ENCODE measurements at regions not wholly inside any gene's neighbourhood (a gene's known extent, or its start where the extent isn't known, plus 50 kb on each side); places are given as distances from the start of the nearest gene placed in this dataset.

DNA sequence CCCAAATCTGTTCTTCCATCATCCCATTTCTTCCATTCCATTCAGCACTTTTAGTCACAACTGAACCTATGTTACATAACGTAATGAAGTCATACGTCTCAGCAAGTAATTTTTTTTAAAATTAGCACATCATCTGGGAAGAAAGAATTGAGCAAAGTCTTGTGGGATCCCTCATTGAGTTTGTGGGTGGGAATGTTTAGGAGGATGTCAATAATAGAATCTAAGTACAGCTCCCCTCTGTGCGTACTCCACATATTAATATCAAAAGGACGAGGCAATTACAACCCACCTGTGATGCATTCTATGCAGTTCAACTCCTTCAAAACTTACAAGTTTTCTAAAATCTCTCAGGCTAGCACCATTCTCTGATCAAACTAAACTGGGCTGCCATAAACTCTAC lies 526.3 kb downstream of the AGTPBP1 start:
- TF ChIP-seq, protein P1, sequence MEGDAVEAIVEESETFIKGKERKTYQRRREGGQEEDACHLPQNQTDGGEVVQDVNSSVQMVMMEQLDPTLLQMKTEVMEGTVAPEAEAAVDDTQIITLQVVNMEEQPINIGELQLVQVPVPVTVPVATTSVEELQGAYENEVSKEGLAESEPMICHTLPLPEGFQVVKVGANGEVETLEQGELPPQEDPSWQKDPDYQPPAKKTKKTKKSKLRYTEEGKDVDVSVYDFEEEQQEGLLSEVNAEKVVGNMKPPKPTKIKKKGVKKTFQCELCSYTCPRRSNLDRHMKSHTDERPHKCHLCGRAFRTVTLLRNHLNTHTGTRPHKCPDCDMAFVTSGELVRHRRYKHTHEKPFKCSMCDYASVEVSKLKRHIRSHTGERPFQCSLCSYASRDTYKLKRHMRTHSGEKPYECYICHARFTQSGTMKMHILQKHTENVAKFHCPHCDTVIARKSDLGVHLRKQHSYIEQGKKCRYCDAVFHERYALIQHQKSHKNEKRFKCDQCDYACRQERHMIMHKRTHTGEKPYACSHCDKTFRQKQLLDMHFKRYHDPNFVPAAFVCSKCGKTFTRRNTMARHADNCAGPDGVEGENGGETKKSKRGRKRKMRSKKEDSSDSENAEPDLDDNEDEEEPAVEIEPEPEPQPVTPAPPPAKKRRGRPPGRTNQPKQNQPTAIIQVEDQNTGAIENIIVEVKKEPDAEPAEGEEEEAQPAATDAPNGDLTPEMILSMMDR (conservative IDR thresholded peaks at IDR 0.05; ENCODE audit: low read depth, low read length): no peak
- H3K4me3 ChIP-seq (ENCODE audit: low read depth, low read length): no peak overlapping the region
- no peak for DNase-seq (ENCODE audit: low read depth)

DNA sequence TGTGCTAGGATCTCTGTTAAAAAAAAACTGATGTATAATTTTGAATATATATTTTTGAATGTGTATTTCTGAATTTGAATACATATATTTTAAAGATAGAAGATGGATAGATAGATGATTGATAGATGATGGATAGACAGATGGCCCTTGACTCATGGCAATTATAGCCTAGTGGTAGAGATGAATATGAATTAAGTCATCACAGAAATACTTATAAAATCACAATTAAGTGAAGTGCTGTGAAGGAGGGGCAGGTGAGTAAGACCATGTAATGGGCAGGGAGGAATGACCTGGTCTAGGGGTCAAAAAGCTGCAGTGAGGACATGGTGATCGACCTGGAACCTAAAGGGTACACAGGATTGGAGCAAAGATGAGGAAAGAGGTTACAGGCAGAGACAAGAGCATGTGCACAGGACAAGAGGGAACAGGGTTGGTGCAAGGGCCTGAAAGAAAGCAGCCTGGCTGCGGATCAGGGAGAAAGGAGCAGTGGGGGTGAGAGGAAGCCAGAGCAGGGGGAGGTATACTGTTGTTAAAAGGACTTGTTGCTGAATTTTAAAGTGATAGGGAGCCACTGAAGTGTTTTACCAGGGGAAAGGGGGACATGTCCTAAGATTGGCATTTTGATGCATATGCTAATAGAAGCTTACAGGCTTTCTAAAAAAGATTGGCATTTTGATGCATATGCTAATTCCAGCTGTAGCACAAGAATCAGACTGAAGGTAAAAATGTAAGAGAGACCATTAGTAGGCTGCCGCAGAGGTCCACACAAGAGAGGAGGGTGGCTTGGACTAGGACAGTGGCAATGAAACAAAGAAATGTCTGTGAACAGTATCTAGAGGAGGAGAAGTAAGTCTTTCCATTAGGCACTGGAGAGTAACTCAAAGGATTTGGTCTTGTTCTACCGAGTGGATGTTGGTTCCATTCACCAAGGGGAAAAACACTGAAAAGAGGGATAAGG lies 527.8 kb downstream of the AGTPBP1 start:
- H3K4me3 ChIP-seq (ENCODE audit: low read depth, low read length): no peak overlapping the region
- no peak for DNase-seq (ENCODE audit: low read depth)
- TF ChIP-seq, protein P1 (conservative IDR thresholded peaks at IDR 0.05; ENCODE audit: low read depth, low read length): no peak

DNA sequence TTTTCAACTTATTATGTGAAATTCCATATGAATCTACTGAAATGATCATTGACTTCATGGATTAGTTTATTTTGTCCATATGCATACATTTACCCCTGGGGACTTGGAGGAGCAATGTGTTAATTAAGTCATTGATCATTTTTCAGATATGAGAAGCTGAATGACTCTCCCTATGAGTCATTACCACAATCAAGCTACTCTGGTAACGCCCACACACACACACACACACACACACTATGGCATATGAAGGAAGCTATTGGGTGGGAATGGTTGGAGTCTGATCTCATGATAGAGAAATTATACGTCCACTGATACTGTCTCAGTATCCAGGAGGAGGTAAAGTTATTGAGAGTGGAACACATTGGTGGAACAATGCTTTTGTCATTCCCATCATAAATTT lies 528.9 kb downstream of the AGTPBP1 start:
- TF ChIP-seq, protein P1 (conservative IDR thresholded peaks at IDR 0.05; ENCODE audit: low read depth, low read length): no peak
- DNase-seq (ENCODE audit: low read depth): peak; percentile 15
- H3K4me3 ChIP-seq (ENCODE audit: low read depth, low read length): no peak overlapping the region

DNA sequence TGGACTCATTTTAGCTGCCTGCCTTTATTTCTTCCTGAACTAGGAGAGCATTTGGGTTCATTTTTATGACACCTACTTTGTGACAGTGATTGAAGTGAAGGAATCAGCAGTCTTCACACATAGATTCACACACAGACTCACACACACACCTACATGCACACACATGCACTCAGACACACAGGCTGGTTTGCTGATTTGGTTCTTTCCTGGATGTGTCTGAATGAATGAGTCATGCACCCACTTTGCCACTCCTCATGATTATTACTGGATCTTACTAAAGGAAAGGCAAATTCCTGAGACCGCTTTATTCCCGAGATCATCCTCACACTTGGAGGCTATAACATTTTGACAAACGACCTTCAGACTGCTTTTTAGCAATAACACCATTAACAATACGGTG lies 529.5 kb downstream of the AGTPBP1 start:
- TF ChIP-seq, protein P1 (conservative IDR thresholded peaks at IDR 0.05; ENCODE audit: low read depth, low read length): no peak
- DNase-seq (ENCODE audit: low read depth): peak; percentile 5

DNA sequence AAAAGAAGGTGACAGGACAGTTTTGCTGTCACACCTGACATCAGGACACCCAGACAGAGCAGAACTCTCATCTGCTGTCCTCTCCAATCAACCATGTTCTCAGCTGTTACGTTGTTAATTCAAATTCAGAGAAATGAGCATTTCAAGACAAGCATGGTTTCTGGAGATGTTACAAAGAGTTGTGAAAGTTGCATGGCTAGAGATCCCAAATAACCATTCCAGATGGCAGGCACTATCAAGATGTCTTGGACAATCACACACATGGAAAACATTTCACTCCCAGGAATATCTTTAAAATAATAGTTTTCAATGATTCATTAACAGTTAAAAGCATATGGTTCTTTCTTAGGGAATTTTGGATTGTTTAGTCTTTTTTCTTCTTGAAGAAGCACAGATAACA lies 533.1 kb downstream of the AGTPBP1 start:
- no peak overlapping the region for H3K4me3 ChIP-seq (ENCODE audit: low read depth, low read length)
- no peak for DNase-seq (ENCODE audit: low read depth)
- TF ChIP-seq, protein P1 (conservative IDR thresholded peaks at IDR 0.05; ENCODE audit: low read depth, low read length): no peak

More for the DNA sequence above, 529.5 kb downstream of the AGTPBP1 start:
- no peak overlapping the region for H3K4me3 ChIP-seq (ENCODE audit: low read depth, low read length)

DNA sequence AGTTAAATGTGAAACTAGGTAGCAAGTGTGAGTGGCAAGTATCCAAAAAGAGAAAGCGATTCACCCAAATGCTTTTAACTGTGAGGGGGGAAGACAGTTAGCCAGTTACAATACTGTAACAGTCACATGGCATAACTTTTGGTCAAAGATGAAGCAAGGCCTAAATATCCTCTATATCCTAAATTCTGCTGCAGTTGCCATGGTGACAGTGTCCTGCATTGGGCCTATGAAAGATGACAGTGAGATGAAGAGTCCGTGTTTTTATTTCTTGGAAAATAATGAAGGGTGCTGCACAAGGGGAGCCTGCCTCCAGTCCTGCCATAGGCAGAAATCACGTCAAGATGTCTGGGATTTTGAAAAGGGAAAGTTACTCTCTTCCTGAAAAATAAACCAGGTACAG lies 534.6 kb downstream of the NTRK2 start:
- H3K4me3 ChIP-seq (ENCODE audit: low read depth, low read length): no peak overlapping the region
- TF ChIP-seq, protein P1 (conservative IDR thresholded peaks at IDR 0.05; ENCODE audit: low read depth, low read length): no peak
- DNase-seq (ENCODE audit: low read depth): no peak

DNA sequence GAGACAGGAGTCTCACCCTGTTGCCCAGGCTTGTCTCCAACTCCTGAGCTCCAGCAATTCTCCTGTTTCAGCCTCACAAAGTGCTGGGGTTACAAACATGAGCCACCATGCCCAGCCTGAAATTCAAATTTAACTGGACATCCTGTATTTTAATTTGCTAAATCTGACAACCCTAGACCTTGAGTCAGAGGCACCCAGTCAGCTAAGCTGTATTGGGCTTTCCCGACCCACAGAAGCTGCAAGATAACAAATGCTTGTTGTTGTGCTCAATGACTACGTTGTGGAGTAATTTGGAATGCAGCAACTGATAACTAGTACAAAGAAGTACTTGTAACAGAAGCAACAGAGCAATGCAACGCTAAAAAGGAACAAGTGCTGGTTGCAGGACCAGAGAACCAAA lies 533.1 kb downstream of the NTRK2 start:
- DNase-seq (ENCODE audit: low read depth): no peak
- TF ChIP-seq, protein P1 (conservative IDR thresholded peaks at IDR 0.05; ENCODE audit: low read depth, low read length): no peak
- no peak overlapping the region for H3K4me3 ChIP-seq (ENCODE audit: low read depth, low read length)

Data from choroid plexus epithelial cell (primary cell).